ENCODE measurements at regions not wholly inside any gene's neighbourhood (a gene's known extent, or its start where the extent isn't known, plus 50 kb on each side); places are given as distances from the start of the nearest gene placed in this dataset.
"Not testable (repeated sequence)": the region's sequence is repeated elsewhere in the genome, so short reads cannot be mapped to it uniquely, and the experiment has no call there.

GRCh38 chr17:83162035-83162745 lies 82.8 kb downstream of the METRNL start:
- Histone ChIP-seq H3K9ac (ENCODE audit: low read depth, low read length) (no peak overlapping the region), H3K36me3 (ENCODE audit: control insufficient read depth, insufficient read depth, low read length) (no peaks in the 10 kb centered on the region), H3K4me3 (ENCODE audit: low read depth, low read length) (no peak overlapping the region), H3K27me3 (ENCODE audit: control insufficient read depth, insufficient read depth, low read length) (no peaks in the 10 kb centered on the region), H3K4me1 (ENCODE audit: control insufficient read depth, insufficient read depth, low read length) (no peaks in the 10 kb centered on the region), H3K9me3 (ENCODE audit: control insufficient read depth, insufficient read depth, low read length) (no peaks in the 10 kb centered on the region)

- Histone ChIP-seq H3K36me3 (ENCODE audit: control insufficient read depth, insufficient read depth, low read length) (no peaks in the 10 kb centered on the region), H3K9me3 (ENCODE audit: control insufficient read depth, insufficient read depth, low read length) (no peaks in the 10 kb centered on the region), H3K27me3 (ENCODE audit: control insufficient read depth, insufficient read depth, low read length) (no peaks in the 10 kb centered on the region), H3K4me1 (ENCODE audit: control insufficient read depth, insufficient read depth, low read length) (no peaks in the 10 kb centered on the region), H3K9ac (ENCODE audit: low read depth, low read length) (no peak overlapping the region), H3K4me3 (ENCODE audit: low read depth, low read length) (no peak overlapping the region)
These were observed 85.1 kb downstream of the METRNL start for GRCh38 chr17:83164490-83164889.

- Histone ChIP-seq H3K9ac (ENCODE audit: low read depth, low read length) (no peak overlapping the region), H3K4me1 (ENCODE audit: control insufficient read depth, insufficient read depth, low read length) (no peaks in the 10 kb centered on the region), H3K27me3 (ENCODE audit: control insufficient read depth, insufficient read depth, low read length) (no peaks in the 10 kb centered on the region)
These were observed 91.3 kb downstream of the METRNL start for GRCh38 chr17:83170571-83171260.

GRCh38 chr17:83171661-83172060 lies 92.3 kb downstream of the METRNL start:
- no peaks in the 10 kb centered on the region for H3K27me3 ChIP-seq (ENCODE audit: control insufficient read depth, insufficient read depth, low read length)
- no peaks in the 10 kb centered on the region for H3K4me1 ChIP-seq (ENCODE audit: control insufficient read depth, insufficient read depth, low read length)
- H3K9me3 ChIP-seq (ENCODE audit: control insufficient read depth, insufficient read depth, low read length) = no peaks in the 10 kb centered on the region
- H3K36me3 ChIP-seq (ENCODE audit: control insufficient read depth, insufficient read depth, low read length) = no peaks in the 10 kb centered on the region
- no peak overlapping the region for H3K9ac ChIP-seq (ENCODE audit: low read depth, low read length)
- H3K4me3 ChIP-seq (ENCODE audit: low read depth, low read length) = no peak overlapping the region

More at GRCh38 chr17:83170571-83171260, 91.3 kb downstream of the METRNL start:
- H3K36me3 ChIP-seq (ENCODE audit: control insufficient read depth, insufficient read depth, low read length) = no peaks in the 10 kb centered on the region
- no peaks in the 10 kb centered on the region for H3K9me3 ChIP-seq (ENCODE audit: control insufficient read depth, insufficient read depth, low read length)
- no peak overlapping the region for H3K4me3 ChIP-seq (ENCODE audit: low read depth, low read length)

GRCh38 chr17:83172099-83172498 lies 92.7 kb downstream of the METRNL start:
- not testable (repeated sequence) for H3K9me3 ChIP-seq (ENCODE audit: control insufficient read depth, insufficient read depth, low read length); H3K9ac ChIP-seq (ENCODE audit: low read depth, low read length); H3K4me1 ChIP-seq (ENCODE audit: control insufficient read depth, insufficient read depth, low read length); H3K36me3 ChIP-seq (ENCODE audit: control insufficient read depth, insufficient read depth, low read length); H3K27me3 ChIP-seq (ENCODE audit: control insufficient read depth, insufficient read depth, low read length); H3K4me3 ChIP-seq (ENCODE audit: low read depth, low read length)

GRCh38 chr17:83172646-83173045 lies 93.2 kb downstream of the METRNL start:
- H3K9ac ChIP-seq (ENCODE audit: low read depth, low read length); H3K36me3 ChIP-seq (ENCODE audit: control insufficient read depth, insufficient read depth, low read length); H3K27me3 ChIP-seq (ENCODE audit: control insufficient read depth, insufficient read depth, low read length); H3K4me1 ChIP-seq (ENCODE audit: control insufficient read depth, insufficient read depth, low read length); H3K4me3 ChIP-seq (ENCODE audit: low read depth, low read length); H3K9me3 ChIP-seq (ENCODE audit: control insufficient read depth, insufficient read depth, low read length): not testable (repeated sequence)

- H3K9me3 ChIP-seq (ENCODE audit: control insufficient read depth, insufficient read depth, low read length); H3K36me3 ChIP-seq (ENCODE audit: control insufficient read depth, insufficient read depth, low read length); H3K4me1 ChIP-seq (ENCODE audit: control insufficient read depth, insufficient read depth, low read length); H3K27me3 ChIP-seq (ENCODE audit: control insufficient read depth, insufficient read depth, low read length); H3K4me3 ChIP-seq (ENCODE audit: low read depth, low read length); H3K9ac ChIP-seq (ENCODE audit: low read depth, low read length): not testable (repeated sequence)
These were observed 93.9 kb downstream of the METRNL start for GRCh38 chr17:83173180-83173913.

GRCh38 chr17:83173914-83174361 lies 94.5 kb downstream of the METRNL start:
- H3K4me1 ChIP-seq (ENCODE audit: control insufficient read depth, insufficient read depth, low read length) = no peaks in the 10 kb centered on the region
- no peaks in the 10 kb centered on the region for H3K27me3 ChIP-seq (ENCODE audit: control insufficient read depth, insufficient read depth, low read length)
- H3K4me3 ChIP-seq (ENCODE audit: low read depth, low read length) = no peak overlapping the region
- H3K9ac ChIP-seq (ENCODE audit: low read depth, low read length) = no peak overlapping the region
- H3K9me3 ChIP-seq (ENCODE audit: control insufficient read depth, insufficient read depth, low read length) = no peaks in the 10 kb centered on the region
- H3K36me3 ChIP-seq (ENCODE audit: control insufficient read depth, insufficient read depth, low read length) = no peaks in the 10 kb centered on the region

- H3K9me3 ChIP-seq (ENCODE audit: control insufficient read depth, insufficient read depth, low read length) = no peaks in the 10 kb centered on the region
These were observed 95.1 kb downstream of the METRNL start for GRCh38 chr17:83174362-83175118.

GRCh38 chr17:83175119-83175821 lies 95.9 kb downstream of the METRNL start:
- H3K9ac ChIP-seq (ENCODE audit: low read depth, low read length) = no peak overlapping the region
- H3K9me3 ChIP-seq (ENCODE audit: control insufficient read depth, insufficient read depth, low read length) = no peaks in the 10 kb centered on the region
- H3K27me3 ChIP-seq (ENCODE audit: control insufficient read depth, insufficient read depth, low read length) = no peaks in the 10 kb centered on the region
- H3K4me3 ChIP-seq (ENCODE audit: low read depth, low read length) = no peak overlapping the region
- H3K36me3 ChIP-seq (ENCODE audit: control insufficient read depth, insufficient read depth, low read length) = no peaks in the 10 kb centered on the region
- H3K4me1 ChIP-seq (ENCODE audit: control insufficient read depth, insufficient read depth, low read length) = no peaks in the 10 kb centered on the region

More at GRCh38 chr17:83174362-83175118, 95.1 kb downstream of the METRNL start:
- Histone ChIP-seq H3K4me3 (ENCODE audit: low read depth, low read length) (no peak overlapping the region), H3K9ac (ENCODE audit: low read depth, low read length) (no peak overlapping the region), H3K27me3 (ENCODE audit: control insufficient read depth, insufficient read depth, low read length) (no peaks in the 10 kb centered on the region), H3K36me3 (ENCODE audit: control insufficient read depth, insufficient read depth, low read length) (no peaks in the 10 kb centered on the region), H3K4me1 (ENCODE audit: control insufficient read depth, insufficient read depth, low read length) (no peaks in the 10 kb centered on the region)
